Central memory CD8-positive, alpha-beta T cell (primary cell): ENCODE measurements at regions not wholly inside any gene's neighbourhood (a gene's known extent, or its start where the extent isn't known, plus 50 kb on each side); places are given as distances from the start of the nearest gene placed in this dataset.

ENCODE experiments used
- ATAC-seq: fragments of 150-1000 bp; cut with Tn5 transposase; replicated peaks from 2 replicates; pipeline ENCODE4 v1.10.0; 2022; ENCODE audit warnings: mild to moderate bottlenecking, moderate FRiP score, moderate number of reproducible peaks; ENCODE audit not compliant: poor library complexity, severe bottlenecking; ENCODE audit errors: extremely low read depth
- DNase-seq, 2 donors: peaks; one replicate each; pipeline ENCODE4 v3.0.0; 2021; ENCODE audit warnings: low spot score in 2 of 2
- H3K27ac Mint-ChIP-seq: one replicate; pipeline ENCODE4 v1.8.0; 2022; ENCODE audit warnings: low read depth, mild to moderate bottlenecking, moderate library complexity, mixed read lengths
- H3K27me3 Mint-ChIP-seq: one replicate; pipeline ENCODE4 v1.8.0; 2022; ENCODE audit warnings: mixed read lengths
- H3K36me3 Mint-ChIP-seq: one replicate; pipeline ENCODE4 v1.8.0; 2022; ENCODE audit warnings: mild to moderate bottlenecking, moderate library complexity, mixed read lengths; ENCODE audit not compliant: insufficient read depth
- H3K4me1 Mint-ChIP-seq: one replicate; pipeline ENCODE4 v1.8.0; 2022; ENCODE audit warnings: mixed read lengths
- H3K4me3 Mint-ChIP-seq: one replicate; pipeline ENCODE4 v1.8.0; 2022; ENCODE audit warnings: mild to moderate bottlenecking, moderate library complexity, mixed read lengths
- H3K9me3 Mint-ChIP-seq: one replicate; pipeline ENCODE4 v1.8.0; 2022; ENCODE audit warnings: mixed read lengths

- no peak overlapping the region for H3K27ac Mint-ChIP-seq
- no peak for ATAC-seq
- H3K36me3 Mint-ChIP-seq, result no peaks in the 10 kb centered on the region
Observed at GRCh38 chr11:131138731-131139130, 222.5 kb upstream of the SNX19 start.

GRCh38 chr11:131145791-131146190 lies 224.6 kb upstream of the NTM start:
- Mint-ChIP-seq H3K27ac (no peak overlapping the region), H3K4me3 (no peak overlapping the region), H3K27me3 (no peaks in the 10 kb centered on the region), H3K9me3 (peaks cover 5% of the 10 kb centered on the region), H3K36me3 (no peaks in the 10 kb centered on the region), H3K4me1 (no peaks in the 10 kb centered on the region)
- ATAC-seq (no peak), DNase-seq (no peak)

More at GRCh38 chr11:131138731-131139130, 222.5 kb upstream of the SNX19 start:
- DNase-seq, result no peak
- Mint-ChIP-seq H3K9me3 (no peaks in the 10 kb centered on the region), H3K4me1 (no peaks in the 10 kb centered on the region), H3K27me3 (no peaks in the 10 kb centered on the region), H3K4me3 (no peak overlapping the region)

GRCh38 chr11:131146827-131147490 lies 223.5 kb upstream of the NTM start:
- ATAC-seq (no peak), DNase-seq (no peak)
- Mint-ChIP-seq H3K9me3 (peaks cover 5% of the 10 kb centered on the region), H3K27ac (no peak overlapping the region), H3K36me3 (no peaks in the 10 kb centered on the region), H3K27me3 (no peaks in the 10 kb centered on the region), H3K4me3 (no peak overlapping the region), H3K4me1 (no peaks in the 10 kb centered on the region)

GRCh38 chr11:131154351-131154750 lies 216.1 kb upstream of the NTM start:
- no peak for ATAC-seq

GRCh38 chr11:131157678-131158077 lies 212.7 kb upstream of the NTM start:
- H3K27ac Mint-ChIP-seq, result no peak overlapping the region
- H3K27me3 Mint-ChIP-seq, result no peaks in the 10 kb centered on the region
- ATAC-seq (no peak), DNase-seq (no peak)
- H3K36me3 Mint-ChIP-seq, result peaks cover 3% of the 10 kb centered on the region
- no peak overlapping the region for H3K4me3 Mint-ChIP-seq
- H3K4me1 Mint-ChIP-seq, result no peaks in the 10 kb centered on the region
- H3K9me3 Mint-ChIP-seq, result peaks cover 14% of the 10 kb centered on the region

More at GRCh38 chr11:131154351-131154750, 216.1 kb upstream of the NTM start:
- Mint-ChIP-seq H3K4me1 (no peaks in the 10 kb centered on the region), H3K36me3 (peaks cover 3% of the 10 kb centered on the region), H3K27ac (no peak overlapping the region), H3K4me3 (no peak overlapping the region), H3K9me3 (peaks cover 3% of the 10 kb centered on the region), H3K27me3 (no peaks in the 10 kb centered on the region)
- DNase-seq, result no peak

- ATAC-seq, result no peak
- DNase-seq, result no peak
Observed at GRCh38 chr11:131160846-131161245, 209.6 kb upstream of the NTM start.

GRCh38 chr11:131163613-131164012 lies 206.8 kb upstream of the NTM start:
- H3K4me3 Mint-ChIP-seq, result no peak overlapping the region
- no peak for ATAC-seq
- peaks cover 14% of the 10 kb centered on the region for H3K9me3 Mint-ChIP-seq
- no peak overlapping the region for H3K27ac Mint-ChIP-seq
- peaks cover 2% of the 10 kb centered on the region for H3K36me3 Mint-ChIP-seq
- no peaks in the 10 kb centered on the region for H3K4me1 Mint-ChIP-seq
- H3K27me3 Mint-ChIP-seq, result no peaks in the 10 kb centered on the region
- DNase-seq, result no peak

More at GRCh38 chr11:131160846-131161245, 209.6 kb upstream of the NTM start:
- no peaks in the 10 kb centered on the region for H3K4me1 Mint-ChIP-seq
- H3K4me3 Mint-ChIP-seq, result no peak overlapping the region
- no peaks in the 10 kb centered on the region for H3K27me3 Mint-ChIP-seq
- peaks cover 14% of the 10 kb centered on the region for H3K9me3 Mint-ChIP-seq
- H3K36me3 Mint-ChIP-seq, result peaks cover 2% of the 10 kb centered on the region
- no peak overlapping the region for H3K27ac Mint-ChIP-seq

- Mint-ChIP-seq H3K4me1 (no peaks in the 10 kb centered on the region), H3K27me3 (no peaks in the 10 kb centered on the region), H3K36me3 (no peaks in the 10 kb centered on the region), H3K27ac (no peak overlapping the region), H3K9me3 (peaks cover 5% of the 10 kb centered on the region), H3K4me3 (no peak overlapping the region)
- no peak for ATAC-seq
- no peak for DNase-seq
Observed at GRCh38 chr11:131165036-131165435, 205.4 kb upstream of the NTM start.

GRCh38 chr11:131168839-131169713 lies 201.3 kb upstream of the NTM start:
- no peaks in the 10 kb centered on the region for H3K4me1 Mint-ChIP-seq
- ATAC-seq, result no peak
- H3K9me3 Mint-ChIP-seq, result no peaks in the 10 kb centered on the region
- DNase-seq, result no peak
- no peak overlapping the region for H3K27ac Mint-ChIP-seq
- no peaks in the 10 kb centered on the region for H3K27me3 Mint-ChIP-seq
- no peak overlapping the region for H3K4me3 Mint-ChIP-seq
- no peaks in the 10 kb centered on the region for H3K36me3 Mint-ChIP-seq

GRCh38 chr11:131172011-131172410 lies 198.4 kb upstream of the NTM start:
- Mint-ChIP-seq H3K4me1 (no peaks in the 10 kb centered on the region), H3K4me3 (no peak overlapping the region)
- no peak for ATAC-seq

GRCh38 chr11:131178020-131178419 lies 192.4 kb upstream of the NTM start:
- Mint-ChIP-seq H3K27ac (no peak overlapping the region), H3K36me3 (no peaks in the 10 kb centered on the region), H3K4me1 (no peaks in the 10 kb centered on the region), H3K9me3 (peaks cover 6% of the 10 kb centered on the region), H3K4me3 (no peak overlapping the region), H3K27me3 (no peaks in the 10 kb centered on the region)
- ATAC-seq, result no peak
- DNase-seq, result no peak

More at GRCh38 chr11:131172011-131172410, 198.4 kb upstream of the NTM start:
- H3K36me3 Mint-ChIP-seq, result no peaks in the 10 kb centered on the region
- peaks cover 6% of the 10 kb centered on the region for H3K9me3 Mint-ChIP-seq
- no peak overlapping the region for H3K27ac Mint-ChIP-seq
- DNase-seq, result no peak
- no peaks in the 10 kb centered on the region for H3K27me3 Mint-ChIP-seq

- no peaks in the 10 kb centered on the region for H3K4me1 Mint-ChIP-seq
- H3K9me3 Mint-ChIP-seq, result peaks cover 6% of the 10 kb centered on the region
- H3K27me3 Mint-ChIP-seq, result no peaks in the 10 kb centered on the region
- no peak overlapping the region for H3K4me3 Mint-ChIP-seq
- H3K27ac Mint-ChIP-seq, result no peak overlapping the region
- DNase-seq (no peak), ATAC-seq (no peak)
- no peaks in the 10 kb centered on the region for H3K36me3 Mint-ChIP-seq
Observed at GRCh38 chr11:131178596-131178995, 191.8 kb upstream of the NTM start.

GRCh38 chr11:131179836-131180235 lies 190.6 kb upstream of the NTM start:
- no peak overlapping the region for H3K27ac Mint-ChIP-seq
- DNase-seq, result no peak
- no peak overlapping the region for H3K4me3 Mint-ChIP-seq
- no peaks in the 10 kb centered on the region for H3K27me3 Mint-ChIP-seq
- no peaks in the 10 kb centered on the region for H3K4me1 Mint-ChIP-seq
- H3K36me3 Mint-ChIP-seq, result no peaks in the 10 kb centered on the region
- peaks cover 6% of the 10 kb centered on the region for H3K9me3 Mint-ChIP-seq
- no peak for ATAC-seq
